Endothelial cell of umbilical vein (primary cell): ENCODE measurements at regions not wholly inside any gene's neighbourhood (a gene's known extent, or its start where the extent isn't known, plus 50 kb on each side); places are given as distances from the start of the nearest gene placed in this dataset.

Source experiments
- BruUV-seq: library from RNA; stranded (reverse); fragments of 400-500 nt; replicated peaks from 2 replicates; lab custom pipeline; 2021; lab: Mats Ljungman, UMichigan
- CTCF ChIA-PET: fragments of 300-600, 350-600 bp; sonication (Branson Sonifier 250); formaldehyde crosslinking; loops from one replicate; lab custom pipeline; 2021; ENCODE audit warnings: antibody characterized with exemption, inconsistent platforms; lab: Charles Lee
- POLR2A ChIA-PET: fragments of 300-600, 350-600 bp; sonication (Branson Sonifier 250); formaldehyde crosslinking; loops from one replicate; lab custom pipeline; 2021; ENCODE audit warnings: antibody characterized with exemption, inconsistent platforms; lab: Charles Lee
- DNase-seq: peaks from one replicate; pipeline ENCODE4 v3.0.0-alpha.2; 2011; ENCODE audit warnings: low read depth, low spot score
- FAIRE-seq: peaks from 2 replicates; lab custom pipeline; 2011; peaks lifted over from hg19 to GRCh38; lab: Jason Lieb, UNC
- H2AFZ ChIP-seq: 2 replicates; pipeline ENCODE4 v1.6.0; 2012; ENCODE audit warnings: low read depth, low read length, control low read depth, inconsistent platforms
- H3K27ac ChIP-seq: 2 replicates; pipeline ENCODE4 v1.5.1; 2011; ENCODE audit warnings: low read depth, mild to moderate bottlenecking, control low read depth, low read length, moderate library complexity; ENCODE audit not compliant: insufficient read depth
- H3K27me3 ChIP-seq, 2 experiments: 2 replicates each; pipeline versions ENCODE4 v1.6.0 to v1.6.1; 2011; ENCODE audit warnings: low read length in 2 of 2, mixed read lengths in 1 of 2; ENCODE audit not compliant: control insufficient read depth in 2 of 2, insufficient read depth in 2 of 2
- H3K36me3 ChIP-seq, 2 experiments: 2 replicates in 1 of 2; 3 replicates in 1 of 2; pipeline ENCODE4 v1.5.1; 2011; ENCODE audit warnings: low read length in 2 of 2, mild to moderate bottlenecking in 1 of 2, moderate library complexity in 1 of 2; ENCODE audit not compliant: control insufficient read depth in 2 of 2, insufficient read depth in 2 of 2; ENCODE audit errors: extremely low read depth in 1 of 2
- H3K4me1 ChIP-seq: 3 replicates; pipeline ENCODE4 v1.5.1; 2011; ENCODE audit warnings: mild to moderate bottlenecking, low read length; ENCODE audit not compliant: control insufficient read depth, insufficient read depth; ENCODE audit errors: extremely low read depth
- H3K4me2 ChIP-seq: 2 replicates; pipeline ENCODE4 v1.6.1; 2011; ENCODE audit warnings: low read length, control low read depth, mixed read lengths; ENCODE audit not compliant: insufficient read depth
- H3K4me3 ChIP-seq, 3 experiments: fragments of 200-600 bp in 1 of 3; sonication (generic), shearing (Covaris generic) in 1 of 3; replicated peaks in 1 of 3; 2 replicates each; pipeline ENCODE4 v1.5.1; 2011 to 2016; ENCODE audit warnings: control low read depth in 3 of 3, low read length in 3 of 3, mild to moderate bottlenecking in 2 of 3, inconsistent platforms in 1 of 3, low read depth in 1 of 3, moderate library complexity in 1 of 3; ENCODE audit not compliant: insufficient read depth in 1 of 3
- H3K79me2 ChIP-seq: 2 replicates; pipeline ENCODE4 v1.6.0; 2012; ENCODE audit warnings: low read length, inconsistent platforms; ENCODE audit not compliant: control insufficient read depth, insufficient read depth
- H3K9ac ChIP-seq: replicated peaks from 2 replicates; pipeline ENCODE3; 2011; ENCODE audit warnings: low read length, control low read depth; ENCODE audit not compliant: insufficient read depth; ENCODE audit errors: extremely low read depth
- H3K9me1 ChIP-seq: replicated peaks from 3 replicates; pipeline ENCODE4 v1.6.0; 2011; ENCODE audit warnings: mild to moderate bottlenecking, low read length; ENCODE audit not compliant: control insufficient read depth, insufficient read depth; ENCODE audit errors: extremely low read depth
- H3K9me3 ChIP-seq: replicated peaks from 2 replicates; pipeline ENCODE4 v1.5.1; 2012; ENCODE audit warnings: low read length, inconsistent platforms; ENCODE audit not compliant: control insufficient read depth, insufficient read depth
- H4K20me1 ChIP-seq: replicated peaks from 2 replicates; pipeline ENCODE3; 2011; ENCODE audit warnings: mild to moderate bottlenecking, low read length; ENCODE audit not compliant: control insufficient read depth, insufficient read depth; ENCODE audit errors: extremely low read depth
- CTCF ChIP-seq, 2 donors: IDR thresholded peaks; 1 replicate in 1 of 2; 2 replicates in 1 of 2; pipeline ENCODE4 v1.5.1; 2011; ENCODE audit warnings: low read length in 2 of 2, mild to moderate bottlenecking in 2 of 2, moderate library complexity in 2 of 2, control low read depth in 1 of 2, inconsistent platforms in 1 of 2, low read depth in 1 of 2; ENCODE audit not compliant: insufficient read depth in 1 of 2; ENCODE audit errors: extremely low read depth in 1 of 2
- EZH2 ChIP-seq: IDR thresholded peaks from 2 replicates; pipeline ENCODE4 v1.6.1; 2012; ENCODE audit warnings: borderline replicate concordance, low read depth, mild to moderate bottlenecking, moderate library complexity, low read length, inconsistent platforms; ENCODE audit not compliant: severe bottlenecking
- FOS ChIP-seq: IDR thresholded peaks from 2 replicates; pipeline ENCODE4 v1.6.1; 2011; ENCODE audit warnings: mild to moderate bottlenecking, low read length, moderate library complexity, borderline replicate concordance; ENCODE audit not compliant: insufficient read depth
- GATA2 ChIP-seq: IDR thresholded peaks from 2 replicates; pipeline ENCODE4 v1.7.0; 2011; ENCODE audit warnings: low read depth, mild to moderate bottlenecking, moderate library complexity, mixed read lengths, low read length; ENCODE audit not compliant: insufficient read length, insufficient read depth
- JUN ChIP-seq: IDR thresholded peaks from 2 replicates; pipeline ENCODE4 v1.6.1; 2011; ENCODE audit warnings: borderline replicate concordance, low read depth; ENCODE audit not compliant: insufficient read length, insufficient read depth
- MYC ChIP-seq: IDR thresholded peaks from one replicate; pipeline ENCODE4 v1.6.1; 2011; ENCODE audit warnings: mild to moderate bottlenecking, low read depth, low read length
- POLR2A ChIP-seq: IDR thresholded peaks from 2 replicates; pipeline ENCODE4 v1.6.1; 2012; ENCODE audit warnings: low read depth, mild to moderate bottlenecking, control low read depth, low read length
- POLR2AphosphoS5 ChIP-seq: IDR thresholded peaks from 2 replicates; pipeline ENCODE4 v1.6.1; 2012; ENCODE audit warnings: low read depth, mild to moderate bottlenecking, control low read depth, low read length, moderate library complexity; ENCODE audit not compliant: insufficient read depth
- dilution Hi-C: fragments of 300-500 bp; cut with MboI; formaldehyde crosslinking; loops from one replicate; pipeline ENCODE4 v1.15.0; 2019; ENCODE audit warnings: low sequenced_read_pairs; ENCODE audit not compliant: extremely low pct_ligation_motif_present
- intact Hi-C: fragments of 100-400 bp; cut with micrococcal nuclease; formaldehyde crosslinking; loops from one replicate; pipeline ENCODE4 v1.10.0; 2022
- TF ChIP-seq, protein P1 (sequence below): IDR thresholded peaks from 2 replicates; pipeline ENCODE4 v1.6.1; 2011; ENCODE audit not compliant: insufficient read depth, insufficient read length

DNA sequence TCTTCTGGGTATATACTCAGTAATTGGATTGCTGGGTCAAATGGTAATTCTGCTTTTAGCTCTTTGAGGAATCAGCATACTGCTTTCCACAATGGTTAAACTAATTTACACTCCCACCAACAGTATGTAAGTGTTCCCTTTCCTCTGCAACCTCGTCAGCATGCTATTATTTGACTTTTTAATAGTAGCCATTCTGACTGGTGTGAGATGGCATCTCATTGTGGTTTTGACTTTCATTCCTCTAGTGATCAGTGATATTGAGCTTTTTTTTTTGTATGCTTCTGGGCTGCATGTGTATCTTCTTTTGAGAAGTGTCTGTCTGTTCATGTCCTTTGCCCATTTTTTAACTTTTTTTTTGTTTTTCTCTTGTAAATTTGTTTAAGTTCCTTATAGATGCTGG, 279.4 kb downstream of the PTGER3 start:
- DNase-seq: no peak

More for the DNA sequence above, 279.4 kb downstream of the PTGER3 start:
- TF ChIP-seq FOS: no peak
- no peak for TF ChIP-seq JUN
- no peak for TF ChIP-seq MYC
- TF ChIP-seq, protein P1, sequence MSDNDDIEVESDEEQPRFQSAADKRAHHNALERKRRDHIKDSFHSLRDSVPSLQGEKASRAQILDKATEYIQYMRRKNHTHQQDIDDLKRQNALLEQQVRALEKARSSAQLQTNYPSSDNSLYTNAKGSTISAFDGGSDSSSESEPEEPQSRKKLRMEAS: no peak
- TF ChIP-seq POLR2A: no peak
- no peak for TF ChIP-seq POLR2AphosphoS5
- no peak for TF ChIP-seq EZH2
- TF ChIP-seq CTCF (IDR thresholded peaks at IDR 0.05; ENCODE audit: extremely low read depth in 1 of 2, insufficient read depth in 1 of 2, low read depth in 1 of 2, low read length in 2 of 2): no peak
- TF ChIP-seq GATA2: no peak
- no peaks in the 10 kb centered on the region for H3K79me2 ChIP-seq
- no peaks in the 10 kb centered on the region for H3K9me3 ChIP-seq
- FAIRE-seq: no peak
- H3K27ac ChIP-seq: no peak overlapping the region
- no peaks in the 10 kb centered on the region for H4K20me1 ChIP-seq
- no peak overlapping the region for H2AFZ ChIP-seq
- no peaks in the 10 kb centered on the region for H3K9me1 ChIP-seq
- H3K4me2 ChIP-seq: no peak overlapping the region
- ChIA-PET CTCF (no interaction called here), POLR2A (no interaction called here)
- H3K27me3 ChIP-seq: no peaks in the 10 kb centered on the region
- H3K36me3 ChIP-seq: no peaks in the 10 kb centered on the region
- dilution Hi-C loops: no loop called here
- intact Hi-C loops: no loop called here
- no TSS peak for BruUV-seq
- H3K4me3 ChIP-seq: no peak overlapping the region
- no peak overlapping the region for H3K9ac ChIP-seq
- H3K4me1 ChIP-seq: no peaks in the 10 kb centered on the region
